ENCODE measurements at regions not wholly inside any gene's neighbourhood (a gene's known extent, or its start where the extent isn't known, plus 50 kb on each side); places are given as distances from the start of the nearest gene placed in this dataset.
A peak's percentile ranks its signal among the peaks of the same experiment; 100 is the strongest.

DNA sequence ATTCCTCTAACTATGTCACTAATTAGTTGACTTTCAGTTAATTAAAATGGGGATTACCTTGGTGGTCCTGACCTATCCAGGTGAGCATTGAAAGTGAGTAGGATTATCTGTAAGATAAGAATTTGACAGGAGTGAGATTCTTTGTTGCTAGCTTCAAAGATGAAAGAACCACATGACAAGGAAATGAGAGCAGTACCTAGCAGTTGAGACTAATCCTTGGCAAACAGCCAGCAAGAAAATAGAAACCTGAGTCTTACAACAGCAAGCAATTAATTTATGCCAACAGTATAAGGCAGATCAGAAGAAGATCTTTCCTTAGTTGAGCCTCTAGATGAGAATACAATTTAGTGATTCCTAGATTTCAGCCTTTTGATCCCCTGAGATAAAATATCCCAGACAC is 1058.4 kb downstream of the LRFN5 start:
- DNase-seq, result no peak

DNA sequence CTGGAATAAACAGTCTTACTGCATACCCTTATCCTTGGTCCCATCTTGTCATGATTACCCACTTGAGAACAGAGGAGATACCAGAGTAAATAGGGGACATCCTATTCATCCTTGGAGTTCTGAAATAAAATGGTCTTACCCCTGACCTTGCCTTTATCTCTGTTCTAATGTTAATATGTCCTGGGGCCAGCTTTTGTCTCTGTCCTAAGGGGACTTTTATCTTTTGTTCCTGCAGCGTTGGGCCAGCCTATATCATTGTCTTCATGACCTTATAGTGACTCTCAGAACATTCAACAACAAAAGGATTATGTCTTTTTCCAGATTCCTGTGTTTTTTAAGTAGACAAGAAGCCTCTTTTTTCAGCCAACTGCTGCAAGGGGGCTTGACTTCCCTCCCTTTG is 1057.5 kb downstream of the LRFN5 start:
- DNase-seq, result no peak

DNA sequence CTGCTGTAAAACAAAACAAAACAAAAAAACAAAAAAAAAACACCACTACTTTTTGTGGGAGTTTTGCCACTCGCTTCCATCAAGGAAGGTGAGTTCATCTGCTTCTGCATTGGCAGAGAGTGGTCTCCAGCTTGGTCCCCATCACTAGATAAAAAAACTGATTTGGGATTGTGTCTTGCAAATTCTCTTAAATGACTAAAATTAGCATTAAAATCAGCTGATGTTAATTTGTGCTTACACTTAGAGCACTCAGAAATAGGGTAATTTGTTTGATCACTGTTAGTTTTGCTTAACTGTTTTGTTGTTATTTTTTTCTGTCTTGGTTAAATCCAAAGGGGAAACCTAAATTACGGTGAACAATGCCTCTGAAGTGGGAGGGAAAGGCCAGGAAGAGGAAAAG is 1048.0 kb downstream of the LRFN5 start:
- DNase-seq, result no peak

DNA sequence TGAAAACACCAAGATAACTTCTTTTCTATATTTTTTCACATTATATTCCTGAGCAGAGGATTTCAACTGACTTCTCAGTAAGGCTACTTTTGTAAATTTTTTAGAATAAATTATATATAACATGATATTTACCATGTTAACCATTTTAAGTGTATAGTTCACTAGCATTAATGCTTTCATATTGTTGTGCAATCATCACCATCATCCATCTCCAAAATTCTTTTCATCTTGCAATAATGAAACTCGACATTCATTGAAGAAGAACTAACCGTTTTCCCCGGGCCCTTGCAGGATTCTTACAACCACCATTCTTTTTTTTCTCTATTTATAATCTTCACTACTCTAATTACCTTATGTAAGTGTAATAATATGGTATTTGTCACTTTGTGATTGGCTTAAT is 1036.1 kb downstream of the LRFN5 start:
- no peak for DNase-seq

DNA sequence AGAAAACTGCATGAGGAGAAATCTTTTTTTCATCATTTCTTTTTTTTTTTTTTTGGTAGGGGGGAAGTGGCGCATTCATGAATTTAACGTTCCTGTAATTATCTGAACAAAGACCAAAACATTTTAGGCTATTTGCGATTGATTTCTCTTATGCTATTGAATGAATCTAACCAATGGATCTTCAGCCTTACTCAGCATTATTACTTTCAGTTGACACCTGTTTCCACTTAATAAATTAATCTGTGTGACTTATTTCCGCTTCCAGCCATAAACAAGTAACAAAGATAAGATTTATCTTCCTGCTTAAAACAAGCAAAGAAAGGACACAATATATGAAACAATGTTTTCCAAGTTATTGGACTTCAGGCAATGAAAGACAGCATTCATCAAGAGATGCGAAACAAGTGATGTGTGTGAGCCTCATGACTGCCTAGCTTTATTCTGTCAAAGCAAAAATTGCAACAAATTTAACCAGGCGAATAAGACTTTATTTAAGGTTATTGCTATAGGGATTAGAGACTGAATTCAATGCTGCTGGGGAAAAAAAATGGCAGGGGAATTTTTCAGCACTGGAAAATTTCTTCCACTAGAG is 1026.9 kb downstream of the LRFN5 start:
- DNase-seq, result no peak

DNA sequence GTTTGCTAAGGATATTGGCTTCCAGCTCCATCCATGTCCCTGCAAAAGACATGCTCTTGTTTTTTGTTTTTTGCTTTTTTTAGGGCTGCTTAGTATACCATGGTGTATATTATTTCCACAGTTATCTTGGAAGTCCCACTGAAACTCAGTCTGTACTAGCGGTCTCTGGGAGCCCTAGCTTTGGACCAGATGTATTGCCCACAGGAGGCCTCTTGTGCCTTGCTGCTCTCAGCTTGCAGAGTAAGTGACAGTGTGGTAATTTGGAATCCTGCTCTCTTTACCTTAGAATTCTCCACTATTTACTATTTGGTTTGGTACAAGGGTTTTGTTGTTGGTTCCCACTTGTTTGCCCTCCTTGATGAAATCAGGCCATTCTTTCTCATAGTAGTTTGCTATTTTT is 1022.9 kb downstream of the LRFN5 start:
- DNase-seq, result no peak

DNA sequence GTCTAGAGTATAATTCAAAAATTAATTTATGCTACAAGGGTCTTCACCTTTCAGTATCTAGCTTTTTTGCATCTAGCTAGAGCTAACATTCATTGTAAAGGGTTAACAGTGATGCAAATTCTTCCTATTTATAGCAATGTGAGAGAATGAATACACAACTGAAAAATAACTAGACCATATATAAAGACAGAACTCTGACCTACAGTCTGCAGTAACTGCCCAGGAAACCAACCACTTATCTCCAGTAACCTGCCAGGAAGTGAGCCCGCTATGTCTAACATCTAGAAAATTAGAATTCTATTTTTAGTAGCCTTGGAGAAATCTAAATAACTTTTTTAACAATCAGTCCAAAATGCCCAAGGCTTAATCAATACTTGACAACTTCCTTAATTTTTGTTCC is 1021.9 kb downstream of the LRFN5 start:
- DNase-seq, result peak in 1 of 2 experiments; percentile 4

DNA sequence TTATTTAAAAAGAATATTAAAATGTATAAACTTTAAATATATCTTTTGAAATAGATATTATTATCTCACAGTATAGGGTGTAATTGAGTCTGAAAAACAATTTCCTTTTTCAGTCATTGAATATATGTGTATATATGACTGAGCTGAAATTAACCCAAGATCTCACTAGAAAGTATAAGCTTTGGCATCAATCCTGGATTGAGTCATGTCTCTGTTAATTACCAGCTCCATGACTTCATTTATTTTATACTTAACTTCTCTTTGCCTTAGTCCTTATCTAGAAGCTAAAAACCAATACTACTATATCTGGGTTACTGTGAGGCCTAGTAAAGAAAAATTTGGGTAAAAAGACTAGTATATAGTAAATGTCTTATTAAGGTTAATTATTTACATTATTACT is 1020.3 kb downstream of the LRFN5 start:
- DNase-seq, result no peak

DNA sequence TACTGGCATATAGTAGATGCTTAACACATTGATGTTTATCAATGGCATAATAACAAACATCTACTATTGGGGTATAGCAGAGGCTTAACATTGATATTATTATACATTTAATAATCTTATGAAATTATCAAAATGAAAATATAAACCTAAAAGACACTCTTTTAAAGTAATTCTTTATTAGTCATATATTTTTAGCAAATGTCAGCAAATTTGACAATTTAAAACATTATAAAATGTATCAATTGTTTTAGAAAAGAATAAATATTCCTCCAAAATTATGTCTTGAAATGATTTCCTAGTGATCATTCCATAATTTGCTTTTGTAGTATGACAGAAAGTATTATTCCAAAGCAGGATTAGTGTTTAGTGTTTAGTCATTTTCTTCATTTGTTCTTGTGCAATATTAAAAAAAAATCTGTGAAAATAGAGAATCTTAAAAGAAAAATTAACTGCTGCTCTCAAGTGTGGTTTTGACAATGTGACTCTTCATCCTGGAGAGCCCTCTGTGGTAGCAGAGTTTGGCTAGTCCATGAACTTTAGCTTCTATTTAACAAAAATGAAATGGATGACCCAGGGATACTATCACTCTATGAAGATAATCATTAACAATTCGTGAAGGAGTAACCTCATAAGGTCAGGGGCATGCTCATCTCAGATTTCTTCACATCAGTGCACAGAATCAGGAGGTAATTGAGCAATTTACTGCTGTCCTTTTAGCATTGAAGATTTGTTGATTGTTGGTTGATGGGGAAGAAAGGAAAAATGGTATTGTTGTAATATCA is 1018.5 kb downstream of the LRFN5 start:
- DNase-seq, result no peak

DNA sequence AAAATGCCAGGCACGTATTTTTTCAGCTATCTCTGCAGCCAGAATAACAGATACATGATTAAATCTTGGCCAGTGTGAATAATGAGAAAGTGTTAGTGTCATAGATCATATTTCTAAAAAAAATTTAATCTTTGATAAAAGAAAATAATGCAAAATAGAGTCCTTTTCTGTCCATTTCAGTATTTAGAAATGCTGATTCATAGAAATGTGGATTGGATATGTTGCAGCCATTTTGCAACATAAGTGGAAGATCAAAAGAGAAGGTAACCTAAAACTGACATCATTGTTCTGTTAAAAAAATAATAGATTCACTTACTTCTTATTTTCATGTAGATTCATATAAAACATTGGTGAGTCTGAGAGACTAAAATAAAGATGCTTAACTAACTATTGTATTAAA is 1010.3 kb downstream of the LRFN5 start:
- DNase-seq, result no peak

DNA sequence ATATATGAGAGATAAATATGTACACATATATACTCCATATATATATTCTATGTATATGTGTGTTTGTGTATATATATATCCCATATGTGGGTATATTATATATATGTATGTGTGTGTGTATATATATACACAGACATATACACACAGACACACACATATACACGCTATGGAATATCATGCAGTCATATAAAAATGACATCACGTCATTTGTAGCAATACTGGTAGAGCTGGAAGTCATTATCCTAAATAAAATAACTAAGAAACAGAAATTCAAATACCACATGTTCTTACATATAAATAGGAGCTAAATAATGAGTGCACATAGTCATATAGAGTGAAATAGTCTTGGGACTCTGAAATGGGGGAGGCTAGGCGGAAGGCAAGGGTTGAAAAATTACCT is 1000.2 kb downstream of the LRFN5 start:
- DNase-seq, result no peak

DNA sequence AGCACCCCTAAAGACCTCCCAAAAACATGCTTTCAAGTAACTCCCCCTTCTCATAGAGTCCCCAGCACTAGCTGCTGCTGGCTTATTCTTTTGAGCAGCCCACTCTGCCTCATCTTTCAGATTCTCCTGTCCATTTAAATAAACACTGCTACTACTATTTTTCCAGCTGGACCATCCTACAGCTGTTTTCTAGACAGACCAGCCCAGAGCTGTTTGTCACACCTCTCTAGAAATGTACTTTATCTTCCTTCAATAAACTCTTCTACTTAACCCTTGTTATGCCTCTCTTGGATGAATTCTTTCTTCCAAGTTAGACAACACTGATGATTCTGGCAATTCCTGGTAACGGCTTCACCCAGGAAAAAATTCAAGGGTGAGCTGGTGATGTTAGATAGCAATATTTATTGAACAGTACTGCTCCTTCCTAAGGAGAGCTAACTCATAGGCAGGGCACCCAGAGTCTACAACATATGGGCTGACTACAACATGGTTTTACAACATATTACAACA is 995.7 kb downstream of the LRFN5 start:
- DNase-seq, result no peak

DNA sequence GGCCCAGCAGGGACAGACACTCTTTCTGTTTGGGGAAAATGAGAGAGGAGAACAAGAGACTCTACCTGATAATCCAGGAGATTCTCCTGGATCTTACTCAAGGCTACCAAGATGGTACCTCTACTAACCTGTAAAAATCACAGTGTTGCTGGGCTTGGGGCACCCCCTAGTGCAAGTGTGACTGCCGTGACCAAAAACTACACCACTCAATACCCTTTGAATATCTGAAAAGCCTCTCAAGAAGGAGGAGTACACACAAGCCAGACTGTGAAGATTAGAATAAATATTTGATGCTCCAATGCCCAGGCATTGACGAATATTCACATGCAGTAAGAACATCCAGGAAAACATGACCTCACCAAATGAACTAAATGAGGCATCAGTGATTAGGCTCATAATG is 965.4 kb downstream of the LRFN5 start:
- no peak for DNase-seq

DNA sequence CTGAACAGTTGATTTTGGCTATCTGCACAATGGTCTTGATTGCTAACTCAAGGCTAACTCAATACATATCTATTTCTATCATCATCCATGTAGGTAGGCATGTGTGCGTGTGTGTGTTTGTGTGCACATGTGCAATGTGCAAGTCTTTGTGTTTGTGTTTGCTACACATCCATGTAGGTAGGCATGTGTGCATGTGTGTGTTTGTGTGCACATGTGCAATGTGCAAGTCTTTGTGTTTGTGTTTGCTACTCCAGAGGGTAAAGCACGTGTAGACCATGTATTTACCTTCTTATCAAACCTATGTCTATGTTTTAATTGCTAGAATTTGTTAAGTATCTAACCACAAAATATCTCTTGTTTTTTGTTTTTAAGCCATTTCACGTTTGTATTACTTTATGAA is 962.6 kb downstream of the LRFN5 start:
- DNase-seq, result no peak

DNA sequence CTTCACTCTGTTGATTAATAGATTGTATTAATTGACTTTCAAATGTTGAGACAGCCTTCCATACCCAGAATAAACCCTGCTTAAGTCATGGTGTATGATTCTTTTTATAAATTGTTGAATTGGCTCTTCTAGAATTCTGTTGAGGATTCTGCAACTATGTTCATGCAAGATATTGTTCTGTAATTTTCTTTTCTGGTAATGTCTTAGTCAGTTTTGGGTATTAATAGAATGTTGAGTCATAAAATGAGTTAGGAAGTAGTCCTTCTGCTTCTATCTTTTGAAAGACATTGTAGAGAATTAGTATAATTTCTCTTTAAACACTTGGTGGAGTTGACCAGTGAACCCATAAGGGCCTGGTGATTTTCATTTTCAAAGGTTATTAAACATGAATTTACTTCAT is 958.9 kb downstream of the LRFN5 start:
- DNase-seq, result no peak

DNA sequence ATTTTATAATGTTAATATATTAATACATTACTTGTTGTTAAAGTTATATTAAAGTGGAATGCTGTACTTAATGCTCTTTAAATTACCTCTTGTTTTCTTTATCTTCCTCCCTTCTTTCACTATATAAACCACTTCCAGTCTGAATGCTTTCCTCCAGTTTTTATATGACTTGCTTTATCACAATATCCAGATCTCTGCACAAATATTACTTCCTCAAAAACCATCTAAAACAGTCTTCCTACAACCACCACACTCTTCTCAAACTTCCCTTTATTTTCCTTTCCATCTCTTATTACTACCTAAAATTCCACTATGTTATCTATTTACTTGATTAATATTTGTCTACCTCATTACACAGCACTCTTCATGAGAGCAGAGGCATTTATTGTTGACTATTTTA is 956.6 kb downstream of the LRFN5 start:
- DNase-seq, result no peak

DNA sequence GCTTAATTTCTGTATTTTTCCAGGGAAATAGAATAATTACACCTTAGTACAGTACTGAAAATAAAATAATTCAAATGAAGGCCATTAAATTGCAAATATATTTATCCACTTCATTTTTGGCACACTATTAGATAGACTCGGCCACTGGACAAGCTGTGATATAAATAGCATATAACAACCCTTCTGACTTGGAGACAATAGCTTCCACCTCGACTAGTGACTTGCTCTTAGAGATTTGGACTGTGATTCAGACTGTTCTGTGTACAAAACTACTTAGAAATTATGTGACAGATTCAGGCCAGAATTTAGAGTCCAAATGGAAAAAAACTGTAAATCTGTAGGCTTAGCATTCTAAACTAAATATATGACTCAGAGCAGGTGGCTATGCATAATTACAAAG is 949.9 kb downstream of the LRFN5 start:
- no peak for DNase-seq

DNA sequence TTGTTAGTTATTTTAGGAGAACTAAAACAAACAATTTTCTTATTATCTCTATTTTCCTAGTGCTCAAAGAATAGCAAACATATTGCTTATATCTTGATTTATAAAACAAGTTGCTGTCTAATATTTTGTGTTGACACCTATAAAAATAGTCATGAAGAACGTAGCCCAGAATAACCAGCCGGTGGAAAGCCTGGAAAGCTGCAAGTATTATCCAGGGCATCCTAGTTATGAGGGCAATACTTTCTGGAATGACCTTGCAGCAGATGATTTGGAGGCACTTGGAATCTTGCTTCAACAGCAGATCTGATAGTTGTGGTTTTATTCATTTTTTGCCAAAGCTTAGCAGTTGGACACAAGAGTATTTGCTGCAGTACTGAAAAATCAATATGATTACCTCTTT is 948.7 kb downstream of the LRFN5 start:
- no peak for DNase-seq

DNA sequence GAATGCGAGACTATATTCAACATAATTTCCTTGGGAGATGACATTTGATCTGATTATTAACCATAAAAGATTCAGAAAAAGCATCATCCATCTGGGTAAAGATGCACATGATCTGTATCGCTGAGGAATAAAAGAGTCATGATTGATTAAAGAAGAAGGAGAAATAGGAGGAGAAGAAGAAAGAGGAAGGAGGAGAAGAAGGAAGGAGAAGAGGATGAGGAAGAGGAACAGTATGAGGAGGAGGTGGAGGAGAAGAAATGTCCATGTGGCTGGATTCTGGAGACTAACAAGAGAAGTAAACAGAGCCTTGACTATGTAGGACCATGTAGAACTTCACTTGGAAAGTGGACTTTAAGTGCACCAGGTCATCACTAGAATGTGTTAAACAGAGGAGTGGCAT is 947.4 kb downstream of the LRFN5 start:
- no peak for DNase-seq

DNA sequence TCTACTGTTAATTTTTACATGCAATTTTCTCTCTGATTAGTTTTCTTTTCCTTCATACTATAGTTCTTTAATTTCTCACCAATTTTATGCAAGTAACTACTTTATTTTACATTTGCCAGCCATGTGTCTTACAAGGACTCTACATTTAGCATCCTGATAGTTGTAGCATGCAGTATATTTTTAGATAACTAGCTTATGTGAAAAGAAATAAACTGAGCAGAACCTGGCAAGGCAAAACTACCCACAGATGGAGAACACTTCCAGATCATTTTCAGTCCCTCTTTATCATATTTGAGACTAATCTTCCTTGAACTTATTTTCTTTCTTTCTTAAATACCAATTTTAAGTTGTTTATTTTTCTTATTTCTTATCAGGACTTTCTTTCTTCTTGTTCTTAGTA is 943.6 kb downstream of the LRFN5 start:
- DNase-seq, result no peak

DNA sequence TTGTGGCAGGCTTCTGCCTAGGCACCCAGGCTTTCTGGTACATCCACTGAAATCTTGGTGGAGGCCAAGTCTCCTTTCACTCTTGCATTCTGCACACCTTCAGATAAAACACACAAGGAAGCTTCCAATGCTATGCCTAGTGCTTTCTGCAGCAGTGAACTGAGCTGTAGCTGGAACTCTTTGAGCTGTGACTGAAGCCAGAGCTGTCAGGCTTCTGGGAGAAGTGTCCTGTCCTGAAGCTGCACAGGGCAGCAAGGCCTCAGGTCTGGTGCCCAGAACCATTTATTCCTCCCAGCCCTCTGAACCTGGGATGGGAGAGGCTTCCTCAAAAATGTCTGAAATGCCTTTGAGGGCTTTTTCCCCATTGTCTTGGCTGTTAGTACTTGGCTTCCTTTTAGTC is 941.7 kb downstream of the LRFN5 start:
- no peak for DNase-seq

DNA sequence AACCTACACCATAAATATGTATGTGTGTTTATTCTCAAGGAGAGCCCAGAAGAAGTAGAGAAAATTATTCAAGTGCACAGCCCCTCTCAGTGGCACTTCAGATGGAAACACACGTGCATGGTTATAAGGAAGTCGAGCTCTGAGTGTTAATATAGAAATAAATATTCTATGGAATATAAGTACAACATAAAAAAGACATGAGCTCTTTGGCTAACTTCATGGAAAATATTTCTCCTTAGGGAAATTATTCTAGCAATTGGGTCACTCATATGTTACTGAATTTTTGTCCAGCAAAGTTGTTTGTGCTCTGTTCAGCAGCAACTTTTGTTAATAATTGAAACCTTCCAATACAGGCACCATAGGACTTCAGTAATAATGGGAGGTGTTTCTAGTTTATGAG is 939.0 kb downstream of the LRFN5 start:
- DNase-seq, result no peak

DNA sequence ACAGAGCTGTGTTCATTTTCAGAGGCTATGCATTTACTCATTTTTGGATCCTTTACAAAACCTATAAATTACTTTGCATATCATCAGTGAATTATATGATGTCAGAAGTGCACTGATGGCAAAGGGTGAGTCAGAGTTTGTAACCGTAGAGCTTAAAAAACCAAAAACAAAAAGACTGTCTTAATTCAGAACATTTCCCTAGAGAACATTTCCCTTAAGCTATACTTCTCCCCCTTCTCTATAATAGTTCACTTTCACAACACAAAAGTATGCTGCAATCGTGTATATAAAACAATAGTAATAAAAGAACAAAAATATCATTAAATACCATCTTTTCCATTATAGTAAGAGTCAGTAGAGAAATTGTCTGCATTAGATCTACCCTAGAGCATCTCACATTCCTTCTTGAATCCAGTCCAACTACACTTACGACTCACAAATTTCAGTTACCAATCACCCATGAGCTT is 934.9 kb downstream of the LRFN5 start:
- no peak for DNase-seq

DNA sequence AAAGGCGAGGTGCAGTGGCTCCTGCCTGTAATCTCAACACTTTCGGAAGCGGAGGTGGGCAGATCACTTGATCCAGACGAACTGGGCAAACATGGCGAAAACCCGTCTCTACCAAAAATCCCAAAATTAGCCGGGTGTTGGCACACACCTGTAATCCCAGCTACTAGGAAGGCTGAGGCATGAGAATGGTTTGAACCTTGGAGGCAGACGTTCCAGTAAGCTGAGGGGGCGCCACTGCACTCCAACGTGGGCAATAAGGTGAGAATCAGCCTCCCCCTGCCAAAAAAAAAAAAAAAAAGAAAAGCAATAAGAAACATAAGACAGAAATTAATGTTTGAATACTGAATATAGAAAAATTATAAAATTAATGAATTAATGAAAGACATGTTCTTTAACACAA is 928.7 kb downstream of the LRFN5 start:
- DNase-seq, result no peak

DNA sequence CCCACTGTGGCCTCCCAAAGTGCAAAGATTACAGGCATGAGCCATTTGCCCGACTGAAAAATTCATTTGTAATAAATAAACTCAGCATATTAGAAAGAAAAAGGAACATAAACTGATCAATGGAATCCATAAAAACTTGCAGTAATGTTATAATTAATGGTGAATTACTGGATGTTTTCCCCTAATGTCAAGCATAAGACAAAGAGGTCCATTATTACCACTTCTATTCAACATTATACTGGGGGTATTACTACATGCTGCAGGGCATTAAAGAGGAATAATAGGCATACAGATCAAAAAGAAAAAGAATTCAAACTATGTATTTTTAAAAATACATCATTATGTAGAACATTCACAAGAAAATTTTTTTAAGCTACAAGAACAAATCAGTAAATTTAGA is 926.8 kb downstream of the LRFN5 start:
- DNase-seq, result no peak
